ENCODE measurements at regions not wholly inside any gene's neighbourhood (a gene's known extent, or its start where the extent isn't known, plus 50 kb on each side); places are given as distances from the start of the nearest gene placed in this dataset.

DNA sequence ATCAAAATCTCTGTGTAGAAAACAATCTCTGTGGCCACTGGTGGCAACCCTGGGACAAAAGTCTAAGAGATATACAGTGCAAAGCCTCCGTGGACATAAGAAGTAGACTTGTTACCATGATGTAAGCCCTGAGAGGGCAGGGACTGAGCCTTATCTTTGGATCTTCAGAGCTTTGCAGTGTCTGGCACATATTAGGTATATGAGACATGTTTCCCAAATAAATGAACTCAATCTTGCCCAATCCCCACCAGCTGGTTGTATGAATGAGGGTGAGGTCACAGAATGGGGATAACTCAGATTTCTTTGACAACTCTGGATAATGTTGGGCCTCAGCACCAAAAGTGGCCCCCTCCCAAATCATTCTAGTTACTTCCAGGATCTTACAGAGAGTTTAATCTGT, 511.4 kb upstream of the DIPK2B start:
- 100% methylated on average over 1 of the region's 1 CpG for WGBS, 2 experiments
- Histone ChIP-seq H3K9me3 (ENCODE audit: control insufficient read depth, low read length) (no peaks in the 10 kb centered on the region), H3K4me3 (ENCODE audit: insufficient read depth, low read depth, low read length) (no peak overlapping the region), H3K27ac (ENCODE audit: insufficient read depth, low read depth, low read length, poor library complexity, severe bottlenecking) (no peak overlapping the region), H3K4me1 (ENCODE audit: control insufficient read depth, insufficient read depth, low read length) (no peaks in the 10 kb centered on the region), H3K36me3 (ENCODE audit: control insufficient read depth, insufficient read depth, low read length) (no peaks in the 10 kb centered on the region), H3K27me3 (ENCODE audit: control insufficient read depth, insufficient read depth, low read length, poor library complexity, severe bottlenecking) (no peaks in the 10 kb centered on the region)

DNA sequence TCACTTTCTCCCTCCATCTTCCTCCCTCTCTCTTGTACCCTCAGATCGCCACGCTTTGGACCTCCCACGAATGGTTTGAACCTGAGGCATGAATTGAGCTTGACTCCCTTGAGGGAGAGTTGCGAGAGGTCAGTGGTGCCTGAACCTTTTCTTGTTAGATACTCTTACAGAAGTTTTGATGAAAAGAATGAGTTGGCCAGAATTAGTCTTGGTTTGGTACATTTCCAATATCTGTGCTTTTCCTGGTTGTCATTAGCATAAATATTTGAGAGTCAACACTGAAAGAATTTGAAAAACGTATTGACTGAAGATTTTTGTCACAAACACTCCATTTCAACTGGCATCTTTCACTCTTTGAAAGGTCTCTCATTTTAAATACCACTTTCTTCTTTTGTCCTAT, 510.6 kb upstream of the DIPK2B start:
- WGBS, 2 experiments: 88 to 90% methylated on average over 5 of the region's 5 CpGs
- Histone ChIP-seq H3K4me1 (ENCODE audit: control insufficient read depth, insufficient read depth, low read length) (no peaks in the 10 kb centered on the region), H3K27ac (ENCODE audit: insufficient read depth, low read depth, low read length, poor library complexity, severe bottlenecking) (no peak overlapping the region), H3K27me3 (ENCODE audit: control insufficient read depth, insufficient read depth, low read length, poor library complexity, severe bottlenecking) (no peaks in the 10 kb centered on the region), H3K36me3 (ENCODE audit: control insufficient read depth, insufficient read depth, low read length) (no peaks in the 10 kb centered on the region), H3K9me3 (ENCODE audit: control insufficient read depth, low read length) (no peaks in the 10 kb centered on the region), H3K4me3 (ENCODE audit: insufficient read depth, low read depth, low read length) (no peak overlapping the region)

DNA sequence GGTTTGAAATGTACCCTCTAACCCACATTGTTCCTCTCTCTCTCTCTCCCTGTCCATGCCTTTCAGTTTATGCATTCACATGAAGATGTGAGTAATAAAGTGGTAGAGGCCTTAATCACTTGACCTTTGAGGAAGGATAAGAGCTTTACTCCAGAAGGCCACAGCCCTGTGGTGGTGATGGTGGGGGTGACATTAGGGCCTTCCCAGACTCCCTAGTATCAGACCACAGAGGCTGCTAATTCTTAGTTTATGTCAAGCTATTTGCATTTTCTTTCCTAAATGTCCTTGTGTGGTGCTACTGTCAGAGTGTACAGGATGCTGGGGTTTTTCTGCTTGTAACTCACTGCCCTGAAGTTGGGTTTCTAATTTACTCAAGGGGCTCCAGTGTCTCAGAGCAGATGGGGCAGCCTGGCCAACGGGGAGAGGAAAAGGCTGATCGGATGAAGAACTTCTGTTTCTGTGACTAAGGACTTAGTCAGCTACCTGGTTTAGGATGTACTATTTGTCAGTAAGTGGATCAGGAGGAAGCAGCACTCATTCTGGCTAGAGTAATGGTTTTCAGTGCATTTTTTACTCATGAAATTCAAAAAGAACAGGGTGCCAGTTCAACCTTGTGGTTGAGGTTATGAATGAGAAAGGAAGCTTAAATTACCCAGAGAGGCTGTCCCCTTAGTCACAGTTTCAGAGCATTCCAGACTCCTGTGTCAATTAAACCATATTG, 509.6 kb upstream of the DIPK2B start:
- 85 to 98% methylated on average over 2 of the region's 2 CpGs for WGBS, 2 experiments
- Histone ChIP-seq H3K4me1 (ENCODE audit: control insufficient read depth, insufficient read depth, low read length) (no peaks in the 10 kb centered on the region), H3K36me3 (ENCODE audit: control insufficient read depth, insufficient read depth, low read length) (no peaks in the 10 kb centered on the region), H3K27ac (ENCODE audit: insufficient read depth, low read depth, low read length, poor library complexity, severe bottlenecking) (no peak overlapping the region), H3K27me3 (ENCODE audit: control insufficient read depth, insufficient read depth, low read length, poor library complexity, severe bottlenecking) (no peaks in the 10 kb centered on the region), H3K9me3 (ENCODE audit: control insufficient read depth, low read length) (no peaks in the 10 kb centered on the region), H3K4me3 (ENCODE audit: insufficient read depth, low read depth, low read length) (no peak overlapping the region)

DNA sequence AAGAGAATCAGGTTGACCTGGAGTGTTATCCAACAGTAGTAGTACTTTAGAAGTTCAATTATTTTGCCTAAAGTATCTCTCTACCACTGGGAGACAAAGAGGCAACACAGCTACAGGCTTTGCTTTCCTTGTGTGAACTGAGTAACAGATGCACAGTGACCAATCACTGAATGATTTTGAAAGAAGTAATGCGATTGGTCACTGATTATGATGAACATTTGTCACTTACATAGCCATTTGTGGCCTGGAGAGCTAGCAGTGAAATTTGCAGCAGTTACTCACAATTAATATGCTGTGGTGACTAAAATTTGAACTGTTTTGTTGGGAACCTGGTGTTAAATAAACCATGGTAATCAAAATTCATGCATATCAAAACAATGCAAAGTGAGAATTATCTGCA, 508.7 kb upstream of the DIPK2B start:
- Histone ChIP-seq H3K27me3 (ENCODE audit: control insufficient read depth, insufficient read depth, low read length, poor library complexity, severe bottlenecking) (no peaks in the 10 kb centered on the region), H3K27ac (ENCODE audit: insufficient read depth, low read depth, low read length, poor library complexity, severe bottlenecking) (no peak overlapping the region), H3K4me3 (ENCODE audit: insufficient read depth, low read depth, low read length) (no peak overlapping the region), H3K9me3 (ENCODE audit: control insufficient read depth, low read length) (no peaks in the 10 kb centered on the region), H3K4me1 (ENCODE audit: control insufficient read depth, insufficient read depth, low read length) (no peaks in the 10 kb centered on the region), H3K36me3 (ENCODE audit: control insufficient read depth, insufficient read depth, low read length) (no peaks in the 10 kb centered on the region)
- 100% methylated on average over 1 of the region's 1 CpG; no CpG with 5 or more reads in 1 of the 2 experiments for WGBS, 2 experiments

DNA sequence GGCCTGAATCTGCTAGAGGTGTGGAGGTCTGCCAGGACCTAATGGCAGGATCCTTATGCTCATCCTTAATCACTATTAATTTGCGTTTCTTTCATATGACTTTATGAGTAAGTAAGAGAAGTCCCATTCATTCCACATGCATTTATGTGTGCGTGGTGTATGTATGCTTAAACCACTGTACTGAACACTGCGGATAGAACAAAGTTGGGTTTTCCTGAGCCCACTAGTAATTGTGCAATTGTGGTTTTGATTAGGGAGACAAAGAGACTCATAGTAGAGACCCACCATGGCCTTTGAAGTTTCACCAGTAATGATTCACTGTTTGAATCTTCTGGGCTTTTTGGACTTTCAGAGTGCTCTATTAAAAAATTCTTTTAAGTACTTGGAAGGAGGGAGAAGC, 498.5 kb upstream of the DIPK2B start:
- 100% methylated on average over 2 to 3 of the region's 3 CpGs for WGBS, 2 experiments
- Histone ChIP-seq H3K36me3 (ENCODE audit: control insufficient read depth, insufficient read depth, low read length) (no peaks in the 10 kb centered on the region), H3K4me3 (ENCODE audit: insufficient read depth, low read depth, low read length) (no peak overlapping the region), H3K9me3 (ENCODE audit: control insufficient read depth, low read length) (no peaks in the 10 kb centered on the region), H3K27me3 (ENCODE audit: control insufficient read depth, insufficient read depth, low read length, poor library complexity, severe bottlenecking) (no peaks in the 10 kb centered on the region), H3K27ac (ENCODE audit: insufficient read depth, low read depth, low read length, poor library complexity, severe bottlenecking) (no peak overlapping the region), H3K4me1 (ENCODE audit: control insufficient read depth, insufficient read depth, low read length) (no peaks in the 10 kb centered on the region)

DNA sequence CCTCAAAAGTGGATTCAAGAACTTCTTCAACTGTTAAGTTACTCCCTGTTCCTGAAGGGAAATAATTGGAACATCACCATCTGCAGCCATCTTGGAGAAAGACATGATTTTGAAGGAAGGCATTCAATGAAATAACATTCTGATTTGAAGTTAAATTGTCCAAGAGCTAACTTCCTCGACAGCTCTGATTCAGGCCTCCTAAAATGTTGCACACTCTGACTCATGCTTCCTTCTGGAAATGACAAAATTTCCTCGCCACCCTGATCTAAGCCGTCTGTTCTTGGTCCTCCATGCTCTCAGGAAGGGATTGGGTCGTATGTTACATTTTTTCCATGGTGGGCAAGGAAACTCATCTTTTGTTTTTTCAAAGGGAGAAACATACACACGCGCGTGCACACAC, 496.9 kb upstream of the DIPK2B start:
- no peak overlapping the region for H3K27ac ChIP-seq (ENCODE audit: insufficient read depth, low read depth, low read length, poor library complexity, severe bottlenecking)
- WGBS, 2 experiments: 97 to 98% methylated on average over 4 to 7 of the region's 7 CpGs
- no peaks in the 10 kb centered on the region for H3K4me1 ChIP-seq (ENCODE audit: control insufficient read depth, insufficient read depth, low read length)
- no peaks in the 10 kb centered on the region for H3K9me3 ChIP-seq (ENCODE audit: control insufficient read depth, low read length)
- no peak overlapping the region for H3K4me3 ChIP-seq (ENCODE audit: insufficient read depth, low read depth, low read length)
- H3K36me3 ChIP-seq (ENCODE audit: control insufficient read depth, insufficient read depth, low read length): no peaks in the 10 kb centered on the region
- H3K27me3 ChIP-seq (ENCODE audit: control insufficient read depth, insufficient read depth, low read length, poor library complexity, severe bottlenecking): no peaks in the 10 kb centered on the region

DNA sequence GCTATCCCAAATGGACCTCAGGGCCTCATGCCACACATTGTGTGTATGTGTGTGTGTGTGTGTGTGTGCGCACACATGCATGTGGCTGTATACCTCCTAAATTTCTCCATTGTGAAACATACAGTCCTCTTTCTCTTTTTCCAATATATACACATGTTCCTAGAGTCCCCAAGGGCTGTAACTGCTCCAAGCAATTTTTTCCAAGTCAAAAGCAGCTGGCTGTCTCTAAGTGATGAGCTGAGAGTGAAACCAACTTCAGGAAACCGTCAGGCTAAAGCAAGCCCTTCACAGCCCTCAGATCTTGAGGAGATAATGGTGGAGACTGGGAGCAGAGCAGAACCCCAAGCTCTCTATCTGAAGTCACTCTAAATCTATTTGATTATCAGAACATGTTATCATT, 496.1 kb upstream of the DIPK2B start:
- no peak overlapping the region for H3K27ac ChIP-seq (ENCODE audit: insufficient read depth, low read depth, low read length, poor library complexity, severe bottlenecking)
- no peaks in the 10 kb centered on the region for H3K4me1 ChIP-seq (ENCODE audit: control insufficient read depth, insufficient read depth, low read length)
- WGBS, 2 experiments: 80 to 87% methylated on average over 1 of the region's 2 CpGs
- no peaks in the 10 kb centered on the region for H3K9me3 ChIP-seq (ENCODE audit: control insufficient read depth, low read length)
- H3K4me3 ChIP-seq (ENCODE audit: insufficient read depth, low read depth, low read length): no peak overlapping the region
- H3K27me3 ChIP-seq (ENCODE audit: control insufficient read depth, insufficient read depth, low read length, poor library complexity, severe bottlenecking): no peaks in the 10 kb centered on the region
- no peaks in the 10 kb centered on the region for H3K36me3 ChIP-seq (ENCODE audit: control insufficient read depth, insufficient read depth, low read length)

DNA sequence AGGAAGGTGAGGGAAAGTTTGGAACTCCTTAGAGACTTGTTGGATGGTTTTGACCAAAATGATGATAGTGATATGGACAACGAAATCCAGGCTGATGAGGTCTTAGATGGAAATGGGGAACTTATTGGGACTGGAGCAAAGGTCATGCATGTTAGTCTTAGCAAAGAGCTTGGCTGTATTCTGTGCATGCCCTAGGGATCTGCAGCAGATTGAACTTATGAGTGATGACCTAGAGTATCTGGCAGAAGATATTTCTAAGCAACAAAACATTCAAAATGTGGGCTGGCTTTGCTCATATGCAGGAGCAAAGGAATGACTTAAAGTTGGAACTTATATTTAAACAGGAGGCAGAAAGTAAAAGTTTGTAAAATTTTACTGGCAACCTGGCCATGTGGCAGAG, 489.3 kb upstream of the DIPK2B start:
- 83 to 97% methylated on average over 1 of the region's 1 CpG for WGBS, 2 experiments
- Histone ChIP-seq H3K4me3 (ENCODE audit: insufficient read depth, low read depth, low read length) (no peak overlapping the region), H3K27ac (ENCODE audit: insufficient read depth, low read depth, low read length, poor library complexity, severe bottlenecking) (no peak overlapping the region), H3K4me1 (ENCODE audit: control insufficient read depth, insufficient read depth, low read length) (no peaks in the 10 kb centered on the region), H3K9me3 (ENCODE audit: control insufficient read depth, low read length) (no peaks in the 10 kb centered on the region), H3K27me3 (ENCODE audit: control insufficient read depth, insufficient read depth, low read length, poor library complexity, severe bottlenecking) (no peaks in the 10 kb centered on the region), H3K36me3 (ENCODE audit: control insufficient read depth, insufficient read depth, low read length) (no peaks in the 10 kb centered on the region)

DNA sequence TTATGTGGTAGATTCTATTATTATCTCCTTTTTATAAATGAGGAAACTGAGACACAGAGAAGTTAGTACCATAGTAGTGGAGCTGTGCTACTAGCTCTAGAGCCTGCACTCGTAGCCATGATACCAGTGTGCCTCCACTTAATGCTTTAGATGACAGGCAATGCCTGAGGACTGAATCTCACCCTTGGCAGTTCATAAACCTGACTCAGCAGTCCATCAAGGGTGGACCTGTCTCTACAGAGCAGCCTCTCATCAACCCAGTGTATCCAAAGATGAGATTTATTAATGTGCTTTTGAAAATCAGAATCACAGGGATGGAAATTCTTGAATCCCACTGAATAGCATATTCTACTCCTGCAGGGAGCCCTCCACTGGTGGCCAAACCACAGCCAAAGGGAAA, 483.2 kb upstream of the DIPK2B start:
- Histone ChIP-seq H3K27ac (ENCODE audit: insufficient read depth, low read depth, low read length, poor library complexity, severe bottlenecking) (no peak overlapping the region), H3K27me3 (ENCODE audit: control insufficient read depth, insufficient read depth, low read length, poor library complexity, severe bottlenecking) (no peaks in the 10 kb centered on the region), H3K4me1 (ENCODE audit: control insufficient read depth, insufficient read depth, low read length) (no peaks in the 10 kb centered on the region), H3K4me3 (ENCODE audit: insufficient read depth, low read depth, low read length) (no peak overlapping the region), H3K36me3 (ENCODE audit: control insufficient read depth, insufficient read depth, low read length) (no peaks in the 10 kb centered on the region), H3K9me3 (ENCODE audit: control insufficient read depth, low read length) (no peaks in the 10 kb centered on the region)
- WGBS, 2 experiments: 79 to 86% methylated on average over 1 of the region's 1 CpG

DNA sequence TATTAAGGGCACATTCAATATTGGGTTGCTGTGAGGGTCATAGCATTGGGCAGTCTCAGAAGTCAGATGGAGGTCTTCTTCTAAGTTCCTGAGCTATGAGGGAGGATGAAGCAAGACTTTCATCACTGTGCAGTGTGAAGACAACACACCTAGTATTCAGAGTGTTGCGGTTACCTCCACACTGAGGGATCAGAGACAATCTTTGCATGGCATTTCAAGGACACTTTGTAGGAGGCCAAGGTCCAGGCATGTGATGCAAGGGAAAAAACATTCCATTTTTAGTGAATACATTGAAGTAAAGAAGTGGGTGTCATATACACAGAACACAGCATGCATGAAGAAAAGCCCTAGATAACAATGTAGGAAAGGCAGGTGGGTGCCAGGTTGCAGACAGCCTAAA, 481.2 kb upstream of the DIPK2B start:
- 93 to 100% methylated on average over 1 of the region's 1 CpG for WGBS, 2 experiments
- no peak overlapping the region for H3K4me3 ChIP-seq (ENCODE audit: insufficient read depth, low read depth, low read length)
- no peak overlapping the region for H3K27ac ChIP-seq (ENCODE audit: insufficient read depth, low read depth, low read length, poor library complexity, severe bottlenecking)
- H3K9me3 ChIP-seq (ENCODE audit: control insufficient read depth, low read length): no peaks in the 10 kb centered on the region
- no peaks in the 10 kb centered on the region for H3K36me3 ChIP-seq (ENCODE audit: control insufficient read depth, insufficient read depth, low read length)
- H3K27me3 ChIP-seq (ENCODE audit: control insufficient read depth, insufficient read depth, low read length, poor library complexity, severe bottlenecking): no peaks in the 10 kb centered on the region
- H3K4me1 ChIP-seq (ENCODE audit: control insufficient read depth, insufficient read depth, low read length): no peaks in the 10 kb centered on the region
